DND-41 (cell line): ENCODE measurements at regions not wholly inside any gene's neighbourhood (a gene's known extent, or its start where the extent isn't known, plus 50 kb on each side); places are given as distances from the start of the nearest gene placed in this dataset.
A peak's percentile ranks its signal among the peaks of the same experiment; 100 is the strongest.
"Not testable (repeated sequence)": the region's sequence is repeated elsewhere in the genome, so short reads cannot be mapped to it uniquely, and the experiment has no call there.

Experiments
- ATAC-seq: fragments of 200-7000 bp; cut with Tn5 transposase; 3 replicates; pipeline ENCODE4 v1.9.1; 2021; ENCODE audit warnings: low read depth; ENCODE audit not compliant: insufficient read depth
- DNase-seq: peaks from one replicate; pipeline ENCODE4 v3.0.0-alpha.2; 2020
- H2AFZ ChIP-seq: 2 replicates; pipeline ENCODE4 v1.6.0; 2012; ENCODE audit warnings: low read depth, low read length
- H3K27ac ChIP-seq: 2 replicates; pipeline ENCODE4 v1.5.1; 2012; ENCODE audit warnings: low read length, inconsistent platforms
- H3K27me3 ChIP-seq: fragments of 200-600 bp; sonication (generic); 2 replicates; pipeline ENCODE4 v1.6.0; 2012; ENCODE audit warnings: low read length, mild to moderate bottlenecking, inconsistent platforms; ENCODE audit not compliant: insufficient read depth, poor library complexity
- H3K36me3 ChIP-seq: 2 replicates; pipeline ENCODE4 v1.5.1; 2012; ENCODE audit warnings: low read length, inconsistent platforms; ENCODE audit not compliant: insufficient read depth
- H3K4me1 ChIP-seq: 2 replicates; pipeline ENCODE4 v1.5.1; 2012; ENCODE audit warnings: mild to moderate bottlenecking, low read length; ENCODE audit not compliant: insufficient read depth
- H3K4me2 ChIP-seq: 2 replicates; pipeline ENCODE4 v1.6.0; 2012; ENCODE audit warnings: mild to moderate bottlenecking, moderate library complexity, low read length, inconsistent platforms; ENCODE audit not compliant: insufficient read depth
- H3K4me3 ChIP-seq, 2 experiments: fragments of 200-600 bp in 1 of 2; shearing (Covaris generic) in 1 of 2; 2 replicates each; pipeline ENCODE4 v1.5.1; 2012 to 2016; ENCODE audit warnings: inconsistent platforms in 2 of 2, low read length in 2 of 2, mild to moderate bottlenecking in 2 of 2, low read depth in 1 of 2, moderate library complexity in 1 of 2
- H3K79me2 ChIP-seq: 2 replicates; pipeline ENCODE4 v1.6.0; 2012; ENCODE audit warnings: low read length, inconsistent platforms; ENCODE audit not compliant: insufficient read depth
- H3K9ac ChIP-seq: 2 replicates; pipeline ENCODE4 v1.6.0; 2012; ENCODE audit warnings: low read depth, mild to moderate bottlenecking, inconsistent platforms, low read length, moderate library complexity
- H3K9me3 ChIP-seq: 2 replicates; pipeline ENCODE4 v1.5.1; 2012; ENCODE audit warnings: low read length, moderate library complexity, mild to moderate bottlenecking, inconsistent platforms; ENCODE audit not compliant: insufficient read depth, severe bottlenecking
- H4K20me1 ChIP-seq: 2 replicates; pipeline ENCODE4 v1.6.0; 2012; ENCODE audit warnings: low read length; ENCODE audit not compliant: insufficient read depth
- CTCF ChIP-seq: IDR thresholded peaks from 2 replicates; pipeline ENCODE4 v1.5.1; 2012; ENCODE audit warnings: borderline replicate concordance, low read length, moderate library complexity, mild to moderate bottlenecking; ENCODE audit not compliant: poor library complexity, severe bottlenecking; ENCODE audit errors: extremely low read depth

GRCh38 chr15:101876031-101876430 is 64.0 kb downstream of the OR4F15 start:
- not testable (repeated sequence) for H3K27me3 ChIP-seq, DNase-seq, H3K4me2 ChIP-seq, H3K27ac ChIP-seq, ATAC-seq, H3K79me2 ChIP-seq, H2AFZ ChIP-seq, H4K20me1 ChIP-seq, H3K4me1 ChIP-seq, H3K9ac ChIP-seq, H3K36me3 ChIP-seq, H3K4me3 ChIP-seq, H3K9me3 ChIP-seq

- H2AFZ ChIP-seq, H3K27me3 ChIP-seq, H3K4me2 ChIP-seq, H3K36me3 ChIP-seq, H3K9ac ChIP-seq, ATAC-seq, H3K4me3 ChIP-seq, H3K9me3 ChIP-seq, H3K79me2 ChIP-seq, H3K4me1 ChIP-seq, H4K20me1 ChIP-seq, DNase-seq, H3K27ac ChIP-seq: not testable (repeated sequence)
- TF ChIP-seq CTCF = peak; percentile 33
Measured at GRCh38 chr15:101877649-101878048, 65.6 kb downstream of the OR4F15 start.

GRCh38 chr15:101912349-101913287 is 100.6 kb downstream of the OR4F15 start:
- not testable (repeated sequence) for H3K4me2 ChIP-seq, ATAC-seq, DNase-seq, H3K4me3 ChIP-seq, H3K9ac ChIP-seq, H3K79me2 ChIP-seq, H3K27ac ChIP-seq, H3K27me3 ChIP-seq, H3K36me3 ChIP-seq, H4K20me1 ChIP-seq, H3K9me3 ChIP-seq, H3K4me1 ChIP-seq, H2AFZ ChIP-seq

- H3K4me1 ChIP-seq, H3K27me3 ChIP-seq, H2AFZ ChIP-seq, H3K9ac ChIP-seq, DNase-seq, ATAC-seq, H3K9me3 ChIP-seq, H3K4me2 ChIP-seq, H3K4me3 ChIP-seq, H3K27ac ChIP-seq, H3K79me2 ChIP-seq, H4K20me1 ChIP-seq, H3K36me3 ChIP-seq: not testable (repeated sequence)
Measured at GRCh38 chr15:101924554-101924953, 112.6 kb downstream of the OR4F15 start.

GRCh38 chr15:101934506-101934905 is 122.5 kb downstream of the OR4F15 start:
- not testable (repeated sequence) for H2AFZ ChIP-seq, H3K4me3 ChIP-seq, H3K4me2 ChIP-seq, H4K20me1 ChIP-seq, H3K27me3 ChIP-seq, H3K27ac ChIP-seq, ATAC-seq, H3K36me3 ChIP-seq, DNase-seq, H3K9ac ChIP-seq, H3K9me3 ChIP-seq, H3K4me1 ChIP-seq, H3K79me2 ChIP-seq

- H3K9ac ChIP-seq, H3K27me3 ChIP-seq, H3K4me3 ChIP-seq, H3K4me2 ChIP-seq, ATAC-seq, H3K27ac ChIP-seq, DNase-seq, H3K9me3 ChIP-seq, H3K4me1 ChIP-seq, H3K36me3 ChIP-seq, H2AFZ ChIP-seq, H4K20me1 ChIP-seq, H3K79me2 ChIP-seq: not testable (repeated sequence)
Measured at GRCh38 chr15:101937362-101937761, 125.4 kb downstream of the OR4F15 start.

- not testable (repeated sequence) for H4K20me1 ChIP-seq, H3K4me1 ChIP-seq, ATAC-seq, DNase-seq, H3K4me2 ChIP-seq, H3K9me3 ChIP-seq, H3K27me3 ChIP-seq, H3K4me3 ChIP-seq, H3K27ac ChIP-seq, H2AFZ ChIP-seq, H3K79me2 ChIP-seq, H3K9ac ChIP-seq, H3K36me3 ChIP-seq
Measured at GRCh38 chr15:101938555-101938954, 126.6 kb downstream of the OR4F15 start.
